ENCODE measurements at regions not wholly inside any gene's neighbourhood (a gene's known extent, or its start where the extent isn't known, plus 50 kb on each side); places are given as distances from the start of the nearest gene placed in this dataset.
"Not testable (repeated sequence)": the region's sequence is repeated elsewhere in the genome, so short reads cannot be mapped to it uniquely, and the experiment has no call there.

DNA sequence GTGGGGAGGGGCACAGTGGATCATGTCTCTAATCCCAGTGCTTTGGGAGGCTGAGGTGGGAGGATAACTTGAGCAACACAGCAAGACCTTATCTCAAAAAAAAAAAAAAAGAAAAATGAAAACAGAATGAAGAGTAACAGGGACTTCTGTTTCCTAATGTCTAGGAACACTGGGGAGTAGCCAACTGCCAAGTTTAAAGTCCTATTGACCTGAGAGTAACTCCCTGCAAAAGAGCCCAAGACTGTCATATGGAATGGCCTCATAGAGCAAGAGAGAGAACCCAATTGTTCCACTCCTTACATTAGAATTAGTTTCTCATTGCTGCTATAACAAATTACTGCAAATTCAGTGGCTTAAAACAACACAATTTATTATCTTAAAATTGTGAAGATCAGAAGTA is 881.4 kb upstream of the ROBO1 start:
- no peak for TF ChIP-seq CTCF (IDR thresholded peaks at IDR 0.05; ENCODE audit: insufficient read depth, missing control alignments)
- FAIRE-seq (no peak), DNase-seq (ENCODE audit: insufficient read length, low spot score) (no peak)

- DNase-seq (ENCODE audit: insufficient read length, low spot score) = no peak
- no peak for TF ChIP-seq CTCF (IDR thresholded peaks at IDR 0.05; ENCODE audit: insufficient read depth, missing control alignments)
- peak; percentile 91 for FAIRE-seq
Measured at GRCh38 chr3:80643421-80643820, 875.6 kb upstream of the ROBO1 start.

DNA sequence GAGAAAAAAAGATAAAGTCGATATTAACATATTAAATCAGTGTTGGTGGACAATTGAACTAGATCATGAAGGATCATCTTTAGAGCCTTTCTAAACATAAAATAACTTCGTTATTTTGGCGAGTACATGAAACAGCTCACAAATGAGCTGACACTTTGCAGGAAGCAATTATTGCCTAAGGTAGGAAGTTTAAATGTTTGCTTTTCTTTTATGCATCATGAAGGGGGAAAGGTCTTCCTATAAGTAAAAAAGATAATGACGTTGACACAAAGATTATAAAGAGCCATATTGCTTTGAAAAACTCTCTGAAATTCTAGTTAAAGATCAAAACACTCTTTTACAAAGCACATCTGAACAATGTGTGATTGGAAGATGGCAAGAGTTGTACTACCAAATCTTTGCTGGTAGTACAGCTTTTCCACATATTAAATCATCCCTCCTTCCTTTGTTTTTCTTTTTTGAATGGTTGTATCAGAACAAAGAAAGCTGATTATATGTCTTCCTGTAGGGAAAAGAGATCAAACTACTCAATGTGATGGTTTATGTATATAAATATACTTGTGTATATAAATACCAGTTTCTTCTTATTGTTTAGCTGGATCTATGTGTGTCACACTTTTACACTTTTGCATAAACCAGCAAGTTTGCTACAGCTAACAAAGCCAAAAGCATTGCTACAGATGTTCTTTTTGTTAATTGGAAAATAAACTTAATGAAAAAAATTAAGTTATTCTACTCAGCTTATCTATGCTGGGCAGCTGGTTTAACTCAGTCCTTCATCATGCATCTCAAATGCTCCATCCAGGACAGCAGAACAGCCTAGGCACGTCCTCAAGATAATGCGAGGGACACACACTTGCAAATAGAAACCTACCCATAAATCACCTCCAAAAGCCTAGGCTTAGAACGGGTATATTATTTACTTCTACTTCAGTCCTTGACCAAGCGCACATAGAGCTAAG is 850.8 kb upstream of the ROBO1 start:
- FAIRE-seq (peak; percentile 53), DNase-seq (ENCODE audit: insufficient read length, low spot score) (no peak)
- no peak for TF ChIP-seq CTCF (IDR thresholded peaks at IDR 0.05; ENCODE audit: insufficient read depth, missing control alignments)

- no peak for DNase-seq (ENCODE audit: insufficient read length, low spot score)
- peak; percentile 74 for FAIRE-seq
- TF ChIP-seq CTCF (IDR thresholded peaks at IDR 0.05; ENCODE audit: insufficient read depth, missing control alignments) = no peak
Measured at GRCh38 chr3:80612366-80612765, 844.6 kb upstream of the ROBO1 start.

GRCh38 chr3:80608072-80608471 is 840.3 kb upstream of the ROBO1 start:
- DNase-seq (ENCODE audit: insufficient read length, low spot score); FAIRE-seq: not testable (repeated sequence)

- peak; percentile 37 for TF ChIP-seq CTCF (IDR thresholded peaks at IDR 0.05; ENCODE audit: insufficient read depth, missing control alignments)
- FAIRE-seq (no peak), DNase-seq (ENCODE audit: insufficient read length, low spot score) (no peak)
Measured at GRCh38 chr3:80606073-80606472, 838.3 kb upstream of the ROBO1 start.

DNA sequence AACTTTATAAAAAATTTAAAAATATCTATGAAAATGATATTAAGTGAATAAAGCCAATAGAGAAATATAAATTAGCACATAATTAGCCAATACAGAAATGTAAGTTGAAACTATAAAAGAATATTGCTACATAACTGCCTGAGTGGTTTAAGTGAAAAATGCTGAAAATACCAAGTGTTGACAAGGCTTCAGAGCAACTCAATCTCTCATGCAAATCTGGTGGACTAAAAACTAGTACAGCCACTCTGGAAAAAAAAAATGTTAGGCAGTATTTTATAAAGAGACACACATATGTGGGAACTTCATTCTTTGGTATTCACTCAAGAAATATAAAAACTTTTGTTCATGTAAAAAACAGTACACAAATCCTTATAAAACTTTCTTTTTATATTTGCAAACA is 833.7 kb upstream of the ROBO1 start:
- no peak for TF ChIP-seq CTCF (IDR thresholded peaks at IDR 0.05; ENCODE audit: insufficient read depth, missing control alignments)
- no peak for DNase-seq (ENCODE audit: insufficient read length, low spot score)
- no peak for FAIRE-seq
